ENCODE measurements at regions not wholly inside any gene's neighbourhood (a gene's known extent, or its start where the extent isn't known, plus 50 kb on each side); places are given as distances from the start of the nearest gene placed in this dataset.

GRCh38 chr2:4898706-4899105, 793.5 kb upstream of the SOX11 start:
- no peak for TF ChIP-seq CTCF (IDR thresholded peaks at IDR 0.05)
- no peak for TF ChIP-seq POLR2AphosphoS5 (IDR thresholded peaks at IDR 0.05)
- no peak for TF ChIP-seq POLR2A (IDR thresholded peaks at IDR 0.05)

All from breast epithelium (tissue), 3 donors.